HG03060 (cell line): ENCODE measurements at regions not wholly inside any gene's neighbourhood (a gene's known extent, or its start where the extent isn't known, plus 50 kb on each side); places are given as distances from the start of the nearest gene placed in this dataset.

Experiments
- ATAC-seq: cut with Tn5 transposase; IDR thresholded peaks from one replicate; pipeline ENCODE4 v1.9.1; 2021; ENCODE audit warnings: low read depth, moderate number of reproducible peaks; ENCODE audit not compliant: unreplicated experiment

DNA sequence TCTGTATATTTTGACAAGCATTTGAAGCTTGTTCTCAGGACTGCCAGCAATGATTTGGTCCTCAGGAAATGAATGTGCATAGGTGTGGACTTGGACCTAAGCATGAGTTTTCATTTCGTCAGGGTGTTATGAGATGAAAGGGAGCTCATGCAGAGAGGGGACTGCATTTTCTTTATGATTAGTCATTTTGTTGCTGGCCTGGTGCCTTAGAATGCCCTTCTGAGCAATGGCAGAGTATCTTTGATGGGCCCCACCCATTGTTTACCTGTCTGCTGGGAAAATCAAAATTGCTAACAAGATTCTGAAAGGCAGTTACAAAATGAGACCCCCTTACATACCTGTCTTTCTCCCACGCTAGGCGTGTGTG, 51.5 kb upstream of the MTHFD1L start:
- ATAC-seq: no peak
